ENCODE measurements at regions not wholly inside any gene's neighbourhood (a gene's known extent, or its start where the extent isn't known, plus 50 kb on each side); places are given as distances from the start of the nearest gene placed in this dataset.

GRCh38 chr20:39668038-39668437 lies 705.9 kb downstream of the DHX35 start:
- TF ChIP-seq CTCF (IDR thresholded peaks at IDR 0.05) (no peak), POLR2A (IDR thresholded peaks at IDR 0.05) (no peak)
